Smooth muscle cell of the brain vasculature (primary cell): ENCODE measurements at regions not wholly inside any gene's neighbourhood (a gene's known extent, or its start where the extent isn't known, plus 50 kb on each side); places are given as distances from the start of the nearest gene placed in this dataset.
A peak's percentile ranks its signal among the peaks of the same experiment; 100 is the strongest.

Experiments
- DNase-seq: peaks from one replicate; pipeline ENCODE4 v3.0.0-alpha.2; 2012; ENCODE audit warnings: low read depth, low spot score

- no peak for DNase-seq
Observed at GRCh38 chr15:97162805-97163495, 797.6 kb upstream of the ARRDC4 start.

- DNase-seq, result no peak
Observed at GRCh38 chr15:97165205-97165604, 795.3 kb upstream of the ARRDC4 start.

GRCh38 chr15:97168704-97169475, 791.6 kb upstream of the ARRDC4 start:
- no peak for DNase-seq

- DNase-seq, result no peak
Observed at GRCh38 chr15:97171556-97171955, 788.9 kb upstream of the ARRDC4 start.

GRCh38 chr15:97174886-97175540, 785.5 kb upstream of the ARRDC4 start:
- no peak for DNase-seq

- peak; percentile 36 for DNase-seq
Observed at GRCh38 chr15:97177151-97177577, 783.3 kb upstream of the ARRDC4 start.

GRCh38 chr15:97182581-97182980, 777.9 kb upstream of the ARRDC4 start:
- DNase-seq, result no peak

GRCh38 chr15:97189162-97189780, 771.2 kb upstream of the ARRDC4 start:
- DNase-seq, result no peak

- no peak for DNase-seq
Observed at GRCh38 chr15:97194750-97195149, 765.8 kb upstream of the ARRDC4 start.

GRCh38 chr15:97196048-97197014, 764.2 kb upstream of the ARRDC4 start:
- DNase-seq, result no peak

- no peak for DNase-seq
Observed at GRCh38 chr15:97199393-97200051, 761.0 kb upstream of the ARRDC4 start.

- DNase-seq, result no peak
Observed at GRCh38 chr15:97200161-97200560, 760.3 kb upstream of the ARRDC4 start.

- DNase-seq, result no peak
Observed at GRCh38 chr15:97210277-97210676, 750.2 kb upstream of the ARRDC4 start.

GRCh38 chr15:97215629-97216028, 744.9 kb upstream of the ARRDC4 start:
- DNase-seq, result no peak

- DNase-seq, result no peak
Observed at GRCh38 chr15:97224191-97224641, 736.3 kb upstream of the ARRDC4 start.

GRCh38 chr15:97234851-97235610, 725.5 kb upstream of the ARRDC4 start:
- DNase-seq, result peak; percentile 32

- DNase-seq, result no peak
Observed at GRCh38 chr15:97235611-97235985, 724.9 kb upstream of the ARRDC4 start.

GRCh38 chr15:97236140-97236539, 724.4 kb upstream of the ARRDC4 start:
- no peak for DNase-seq

- no peak for DNase-seq
Observed at GRCh38 chr15:97237160-97237559, 723.3 kb upstream of the ARRDC4 start.

GRCh38 chr15:97248376-97248775, 712.1 kb upstream of the ARRDC4 start:
- no peak for DNase-seq
